IMR-90 (cell line): ENCODE measurements at regions not wholly inside any gene's neighbourhood (a gene's known extent, or its start where the extent isn't known, plus 50 kb on each side); places are given as distances from the start of the nearest gene placed in this dataset.

ENCODE experiments used
- ATAC-seq: fragments of 200-7000 bp; cut with Tn5 transposase; 2 replicates; pipeline ENCODE4 v1.9.1; 2020; ENCODE audit warnings: low read depth, mild to moderate bottlenecking, moderate library complexity
- BruUV-seq: library from RNA; stranded (reverse); fragments of 400-500 nt; replicated peaks from 2 replicates; lab custom pipeline; 2021; lab: Mats Ljungman, UMichigan
- CTCF ChIA-PET: fragments of 300-600 bp; formaldehyde crosslinking; extraction: SDS; loops from one replicate; lab custom pipeline; 2021; ENCODE audit warnings: antibody characterized with exemption; lab: Yijun Ruan, JAX
- POLR2A ChIA-PET: fragments of 300-600 bp; sonication (Branson Sonifier 250); formaldehyde crosslinking; loops from one replicate; lab custom pipeline; 2022; ENCODE audit warnings: antibody characterized with exemption; ENCODE audit not compliant: unreplicated experiment; lab: Charles Lee
- DNase-seq: peaks from one replicate; pipeline ENCODE4 v3.0.0; 2013
- H2AFZ ChIP-seq: replicated peaks from 2 replicates; pipeline ENCODE3; 2013; ENCODE audit warnings: low read length, mild to moderate bottlenecking; ENCODE audit not compliant: poor library complexity
- H2AK5ac ChIP-seq: 2 replicates; pipeline ENCODE4 v1.6.1; 2013; ENCODE audit warnings: low read depth, low read length, inconsistent platforms
- H2AK9ac ChIP-seq: replicated peaks from 2 replicates; pipeline ENCODE3; 2013; ENCODE audit warnings: mild to moderate bottlenecking, low read depth, low read length, moderate library complexity; ENCODE audit not compliant: poor library complexity
- H2BK120ac ChIP-seq: 2 replicates; pipeline ENCODE4 v1.6.1; 2013; ENCODE audit warnings: low read depth, low read length, inconsistent platforms
- H2BK15ac ChIP-seq: 3 replicates; pipeline ENCODE4 v1.6.1; 2013; ENCODE audit warnings: low read depth, low read length, inconsistent platforms
- H2BK20ac ChIP-seq: 2 replicates; pipeline ENCODE4 v1.6.1; 2013; ENCODE audit warnings: low read depth, mild to moderate bottlenecking, inconsistent platforms, low read length, moderate library complexity
- H2BK5ac ChIP-seq: 2 replicates; pipeline ENCODE4 v1.6.1; 2013; ENCODE audit warnings: mild to moderate bottlenecking, low read depth, low read length, inconsistent platforms; ENCODE audit not compliant: poor library complexity, severe bottlenecking
- H3K14ac ChIP-seq: replicated peaks from 2 replicates; pipeline ENCODE4 v1.6.1; 2013; ENCODE audit warnings: low read depth, low read length, inconsistent platforms
- H3K18ac ChIP-seq: 2 replicates; pipeline ENCODE4 v1.6.1; 2013; ENCODE audit warnings: low read depth, low read length, control low read depth
- H3K23ac ChIP-seq: 2 replicates; pipeline ENCODE4 v1.6.1; 2013; ENCODE audit warnings: low read depth, low read length, inconsistent platforms
- H3K27ac ChIP-seq: 2 replicates; pipeline ENCODE4 v1.5.1; 2013; ENCODE audit warnings: mild to moderate bottlenecking, control low read depth, low read length; ENCODE audit not compliant: insufficient read depth
- H3K27me3 ChIP-seq: 2 replicates; pipeline ENCODE4 v1.6.1; 2013; ENCODE audit warnings: low read length; ENCODE audit not compliant: control insufficient read depth, insufficient read depth
- H3K36me3 ChIP-seq: 2 replicates; pipeline ENCODE4 v1.6.1; 2013; ENCODE audit warnings: low read length, mixed read lengths; ENCODE audit not compliant: control insufficient read depth, insufficient read depth
- H3K4ac ChIP-seq: 2 replicates; pipeline ENCODE4 v1.6.1; 2013; ENCODE audit warnings: low read depth, low read length, inconsistent platforms
- H3K4me1 ChIP-seq: 2 replicates; pipeline ENCODE4 v1.6.1; 2013; ENCODE audit warnings: low read length, mixed read lengths; ENCODE audit not compliant: control insufficient read depth, insufficient read depth
- H3K4me2 ChIP-seq: 2 replicates; pipeline ENCODE4 v1.6.1; 2013; ENCODE audit warnings: low read depth, mild to moderate bottlenecking, control low read depth, low read length, moderate library complexity
- H3K4me3 ChIP-seq: 2 replicates; pipeline ENCODE4 v1.5.1; 2013; ENCODE audit warnings: low read depth, mild to moderate bottlenecking, control low read depth, low read length, moderate library complexity; ENCODE audit not compliant: insufficient read depth
- H3K56ac ChIP-seq: 2 replicates; pipeline ENCODE4 v1.6.1; 2013; ENCODE audit warnings: low read length, inconsistent platforms; ENCODE audit not compliant: insufficient read depth; ENCODE audit errors: extremely low read depth
- H3K79me1 ChIP-seq, 2 experiments: 2 replicates each; pipeline ENCODE4 v1.6.1; 2013; ENCODE audit warnings: low read length in 2 of 2, inconsistent platforms in 1 of 2, low read depth in 1 of 2
- H3K9ac ChIP-seq: 2 replicates; pipeline ENCODE4 v1.6.1; 2013; ENCODE audit warnings: low read depth, low read length, control low read depth
- H3K9me1 ChIP-seq: 2 replicates; pipeline ENCODE4 v1.6.1; 2013; ENCODE audit warnings: low read length, inconsistent platforms; ENCODE audit not compliant: insufficient read depth
- H3K9me3 ChIP-seq: 2 replicates; pipeline ENCODE4 v1.6.1; 2013; ENCODE audit warnings: low read length; ENCODE audit not compliant: control insufficient read depth, insufficient read depth
- H4K20me1 ChIP-seq: 2 replicates; pipeline ENCODE4 v1.6.1; 2013; ENCODE audit warnings: low read length, inconsistent platforms; ENCODE audit not compliant: insufficient read depth
- H4K5ac ChIP-seq: 2 replicates; pipeline ENCODE4 v1.6.1; 2013; ENCODE audit warnings: mild to moderate bottlenecking, low read depth, low read length, control low read depth
- H4K8ac ChIP-seq, 2 experiments: 2 replicates each; pipeline ENCODE4 v1.6.1; 2013; ENCODE audit warnings: low read depth in 2 of 2, low read length in 2 of 2, control low read depth in 1 of 2, inconsistent platforms in 1 of 2
- H4K91ac ChIP-seq: 2 replicates; pipeline ENCODE4 v1.6.1; 2013; ENCODE audit warnings: low read depth, low read length, inconsistent platforms; ENCODE audit not compliant: insufficient read depth
- BHLHE40 ChIP-seq: fragments of 150-350 bp; IDR thresholded peaks from 2 replicates; pipeline ENCODE4 v1.6.1; 2016; ENCODE audit warnings: mild to moderate bottlenecking, low read depth, low read length
- CEBPB ChIP-seq: IDR thresholded peaks from 2 replicates; pipeline ENCODE4 v1.6.1; 2012; ENCODE audit warnings: low read depth, low read length, improper control_type of control experiment
- CHD1 ChIP-seq: IDR thresholded peaks from 2 replicates; pipeline ENCODE4 v1.6.1; 2012; ENCODE audit warnings: low read depth, low read length, improper control_type of control experiment
- CTCF ChIP-seq: conservative IDR thresholded peaks from 2 replicates; pipeline ENCODE4 v1.5.1; 2012; ENCODE audit warnings: mild to moderate bottlenecking, low read depth, low read length, improper control_type of control experiment
- ELK1 ChIP-seq: fragments of 150-350 bp; IDR thresholded peaks from 2 replicates; pipeline ENCODE4 v1.6.1; 2016; ENCODE audit warnings: low read depth, mild to moderate bottlenecking, low read length, moderate library complexity, borderline replicate concordance
- FOS ChIP-seq: fragments of 150-350 bp; IDR thresholded peaks from 2 replicates; pipeline ENCODE4 v1.6.1; 2016; ENCODE audit warnings: low read depth, low read length
- MAFK ChIP-seq: IDR thresholded peaks from 2 replicates; pipeline ENCODE4 v1.6.1; 2012; ENCODE audit warnings: low read depth, low read length, improper control_type of control experiment
- MAZ ChIP-seq: IDR thresholded peaks from 2 replicates; pipeline ENCODE4 v1.6.1; 2012; ENCODE audit warnings: low read depth, mild to moderate bottlenecking, low read length, improper control_type of control experiment, moderate library complexity, borderline replicate concordance
- MXI1 ChIP-seq: IDR thresholded peaks from 2 replicates; pipeline ENCODE4 v1.6.1; 2012; ENCODE audit warnings: low read depth, mild to moderate bottlenecking, low read length, moderate library complexity, borderline replicate concordance
- NFE2L2 ChIP-seq: fragments of 150-350 bp; IDR thresholded peaks from 2 replicates; pipeline ENCODE4 v1.6.1; 2016; ENCODE audit warnings: low read depth, mild to moderate bottlenecking, low read length
- POLR2A ChIP-seq: IDR thresholded peaks from 2 replicates; pipeline ENCODE4 v1.6.1; 2012; ENCODE audit warnings: mild to moderate bottlenecking, low read depth, low read length
- RAD21 ChIP-seq: IDR thresholded peaks from 2 replicates; pipeline ENCODE4 v1.6.1; 2012; ENCODE audit warnings: low read length, improper control_type of control experiment
- RCOR1 ChIP-seq: IDR thresholded peaks from 2 replicates; pipeline ENCODE4 v1.6.1; 2012; ENCODE audit warnings: mild to moderate bottlenecking, low read length, improper control_type of control experiment; ENCODE audit not compliant: insufficient replicate concordance
- RFX5 ChIP-seq: IDR thresholded peaks from 2 replicates; pipeline ENCODE4 v1.8.0; 2012; ENCODE audit warnings: low read depth, mild to moderate bottlenecking, low read length, moderate library complexity
- SMC3 ChIP-seq: fragments of 150-350 bp; IDR thresholded peaks from 2 replicates; pipeline ENCODE4 v1.6.1; 2016; ENCODE audit warnings: low read depth, mild to moderate bottlenecking, antibody characterized with exemption, low read length, moderate library complexity
- WGBS, 2 experiments: methylation state at CpG; one replicate each; pipeline versions ENCODE4 v1.1.5 to v1.1.7; 2013; ENCODE audit warnings: missing lambda C conversion rate in 2 of 2; ENCODE audit not compliant: insufficient read length in 1 of 2; ENCODE audit errors: extremely low coverage in 2 of 2; 5-methylcytosine and 5-hydroxymethylcytosine counted together
- dilution Hi-C: fragments of 300-500 bp; cut with HindIII; formaldehyde crosslinking; loops from one replicate; pipeline ENCODE4 v1.14.3; 2018; ENCODE audit warnings: low sequenced_read_pairs; ENCODE audit not compliant: unreplicated experiment
- in situ Hi-C: fragments of 300-500 bp; cut with MboI; formaldehyde crosslinking; loops from 3 replicates; pipeline ENCODE4 v1.14.3; 2019; ENCODE audit warnings: low sequenced_read_pairs, inconsistent platforms, mixed read lengths
- intact Hi-C: fragments of 100-400 bp; cut with micrococcal nuclease; formaldehyde crosslinking; loops from 2 replicates; pipeline ENCODE4 v1.10.0; 2022
- TF ChIP-seq, protein P1 (sequence below): fragments of 150-350 bp; IDR thresholded peaks from 2 replicates; pipeline ENCODE4 v1.6.1; 2017; ENCODE audit warnings: mild to moderate bottlenecking, antibody characterized with exemption, low read length, low read depth

- DNase-seq (no peak), ATAC-seq (no peak)
- Histone ChIP-seq H2BK20ac (no peak overlapping the region), H3K9me1 (no peaks in the 10 kb centered on the region), H2BK5ac (no peak overlapping the region), H3K79me1 (no peaks in the 10 kb centered on the region), H4K20me1 (no peaks in the 10 kb centered on the region), H3K9me3 (peaks cover 8% of the 10 kb centered on the region), H2AK5ac (no peak overlapping the region), H3K27me3 (no peaks in the 10 kb centered on the region), H3K14ac (no peak overlapping the region), H3K4ac (no peak overlapping the region), H4K5ac (no peak overlapping the region), H3K23ac (no peak overlapping the region), H4K8ac (no peak overlapping the region), H3K4me1 (no peaks in the 10 kb centered on the region), H3K18ac (no peak overlapping the region), H4K91ac (no peak overlapping the region), H3K9ac (no peak overlapping the region), H3K36me3 (no peaks in the 10 kb centered on the region), H2BK15ac (no peak overlapping the region), H2BK120ac (no peak overlapping the region), H3K4me3 (no peak overlapping the region), H3K27ac (no peak overlapping the region), H3K4me2 (no peak overlapping the region), H2AK9ac (peak overlapping the region; percentile 28), H3K56ac (no peak overlapping the region), H2AFZ (no peak overlapping the region)
- CTCF ChIA-PET, result no interaction called here
- dilution Hi-C loops (no loop called here), in situ Hi-C loops (no loop called here), intact Hi-C loops (no loop called here)
- no TSS peak for BruUV-seq
- TF ChIP-seq SMC3, result no peak
- TF ChIP-seq RAD21, result no peak
- no peak for TF ChIP-seq MAZ
- TF ChIP-seq CEBPB, result no peak
- no peak for TF ChIP-seq CTCF
- TF ChIP-seq, protein P1, sequence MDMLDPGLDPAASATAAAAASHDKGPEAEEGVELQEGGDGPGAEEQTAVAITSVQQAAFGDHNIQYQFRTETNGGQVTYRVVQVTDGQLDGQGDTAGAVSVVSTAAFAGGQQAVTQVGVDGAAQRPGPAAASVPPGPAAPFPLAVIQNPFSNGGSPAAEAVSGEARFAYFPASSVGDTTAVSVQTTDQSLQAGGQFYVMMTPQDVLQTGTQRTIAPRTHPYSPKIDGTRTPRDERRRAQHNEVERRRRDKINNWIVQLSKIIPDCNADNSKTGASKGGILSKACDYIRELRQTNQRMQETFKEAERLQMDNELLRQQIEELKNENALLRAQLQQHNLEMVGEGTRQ, result no peak
- TF ChIP-seq ELK1, result no peak
- no peak for TF ChIP-seq MAFK
- TF ChIP-seq MXI1, result no peak
- no peak for TF ChIP-seq POLR2A
- TF ChIP-seq RCOR1, result no peak
- no peak for TF ChIP-seq NFE2L2
- TF ChIP-seq BHLHE40, result no peak
- no peak for TF ChIP-seq RFX5
- no peak for TF ChIP-seq CHD1
- TF ChIP-seq FOS, result no peak
- 69% methylated on average over 3 of the region's 4 CpGs; no CpG with 5 or more reads in 1 of the 2 experiments for WGBS, 2 experiments
- POLR2A ChIA-PET, result no interaction called here
These were observed 129.0 kb downstream of the ICE1 start for GRCh38 chr5:5551499-5551898.
